ENCODE measurements at regions not wholly inside any gene's neighbourhood (a gene's known extent, or its start where the extent isn't known, plus 50 kb on each side); places are given as distances from the start of the nearest gene placed in this dataset.
"Not testable (repeated sequence)": the region's sequence is repeated elsewhere in the genome, so short reads cannot be mapped to it uniquely, and the experiment has no call there.

DNA sequence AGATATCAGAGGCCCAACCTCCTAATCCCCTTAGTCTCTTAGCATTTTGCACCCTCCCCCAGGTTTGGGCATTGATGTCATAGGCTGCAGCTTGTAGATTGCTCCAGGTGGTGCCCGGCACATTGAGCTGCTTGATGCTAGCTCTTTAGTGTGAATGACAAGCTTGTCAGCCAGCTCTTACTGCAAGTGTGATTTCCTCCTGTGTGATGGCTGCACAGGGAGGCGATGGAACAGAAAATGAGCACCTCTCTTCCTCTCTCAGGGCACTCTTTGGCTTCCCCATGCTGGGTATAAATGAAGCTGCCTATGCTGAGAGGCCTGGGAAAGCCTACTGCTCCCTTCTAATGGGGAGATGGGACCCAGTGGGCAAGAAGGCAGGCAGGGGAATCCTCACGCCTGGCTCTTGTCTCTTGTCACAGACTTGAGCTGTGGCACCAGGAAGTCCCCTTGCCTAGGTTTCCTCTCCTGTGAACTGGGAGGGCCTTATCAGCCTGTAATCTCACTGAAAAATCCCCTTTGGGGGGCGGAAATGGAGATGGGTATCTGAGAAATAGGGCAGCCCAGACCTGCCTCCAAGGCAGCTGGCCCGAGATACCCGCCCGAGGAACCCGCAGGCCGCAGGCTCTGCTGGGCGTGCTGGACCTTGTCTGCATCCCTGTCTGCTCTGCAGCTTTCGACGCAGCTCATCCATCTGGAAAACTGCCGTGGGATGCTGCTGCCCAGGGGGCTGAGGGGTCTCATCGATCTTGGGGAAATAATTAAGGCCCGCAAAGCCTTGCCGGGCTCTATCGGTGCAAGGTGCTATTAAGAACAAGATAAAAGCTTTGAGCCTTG lies 163.5 kb upstream of the CXCR4 start:
- DNase-seq (ENCODE audit: low spot score) = no peak

DNA sequence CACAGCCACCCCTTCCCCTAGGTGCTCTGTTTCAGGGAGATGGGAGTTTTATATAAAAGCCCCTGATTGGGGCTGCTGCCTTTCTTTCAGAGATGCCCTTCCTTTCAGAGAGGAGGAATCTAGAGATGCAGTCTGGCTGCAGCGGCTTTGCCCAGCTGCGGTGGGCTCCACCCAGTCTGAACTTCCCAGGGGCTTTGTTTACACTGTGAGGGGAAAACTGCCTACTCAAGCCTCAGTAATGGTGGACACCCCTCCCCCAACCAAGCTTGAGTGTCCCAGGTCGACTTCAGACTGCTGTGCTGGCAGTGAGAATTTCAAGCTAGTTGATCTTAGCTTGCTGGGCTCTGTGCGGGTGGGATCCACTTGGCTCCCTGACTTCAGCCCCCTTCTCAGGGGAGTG lies 148.4 kb upstream of the CXCR4 start:
- DNase-seq (ENCODE audit: low spot score) = not testable (repeated sequence)

DNA sequence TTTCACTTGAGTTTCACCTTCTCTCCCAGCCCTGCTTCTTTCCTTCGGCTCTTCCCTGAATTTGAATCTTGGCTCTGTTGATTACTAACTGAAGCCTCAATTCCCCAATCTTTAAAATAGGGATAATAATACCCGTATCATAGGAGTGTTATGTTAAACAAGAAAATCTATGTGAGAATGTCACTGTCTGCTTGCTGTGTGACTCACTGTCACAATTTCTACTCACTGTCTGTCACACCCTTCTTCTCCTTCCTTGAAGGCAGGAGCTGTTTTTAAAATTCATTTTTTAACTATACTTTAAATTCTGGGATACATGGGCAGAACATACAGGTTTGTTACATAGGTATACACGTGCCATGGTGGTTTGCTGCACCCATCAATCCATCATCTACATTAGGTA lies 141.6 kb upstream of the CXCR4 start:
- DNase-seq (ENCODE audit: low spot score) = no peak

DNA sequence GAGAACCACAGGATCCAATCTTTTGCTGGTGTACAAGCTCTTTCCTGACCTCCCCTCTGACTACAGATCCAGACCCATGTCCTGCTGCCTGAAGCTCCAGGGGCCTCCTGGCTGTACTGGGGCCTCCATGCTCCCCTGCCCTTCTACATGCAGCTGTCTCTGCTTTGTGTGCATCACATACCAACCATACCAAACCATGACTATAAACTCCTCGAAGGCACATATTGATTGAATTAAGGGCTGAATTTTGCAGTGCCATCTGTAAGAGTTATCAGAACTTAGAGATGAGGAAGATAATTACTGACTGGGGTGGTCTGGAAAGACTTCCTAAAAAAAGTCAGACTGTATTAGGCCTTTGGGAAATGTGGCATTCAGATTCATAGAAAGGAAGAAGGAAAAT lies 139.9 kb upstream of the CXCR4 start:
- DNase-seq (ENCODE audit: low spot score) = no peak

DNA sequence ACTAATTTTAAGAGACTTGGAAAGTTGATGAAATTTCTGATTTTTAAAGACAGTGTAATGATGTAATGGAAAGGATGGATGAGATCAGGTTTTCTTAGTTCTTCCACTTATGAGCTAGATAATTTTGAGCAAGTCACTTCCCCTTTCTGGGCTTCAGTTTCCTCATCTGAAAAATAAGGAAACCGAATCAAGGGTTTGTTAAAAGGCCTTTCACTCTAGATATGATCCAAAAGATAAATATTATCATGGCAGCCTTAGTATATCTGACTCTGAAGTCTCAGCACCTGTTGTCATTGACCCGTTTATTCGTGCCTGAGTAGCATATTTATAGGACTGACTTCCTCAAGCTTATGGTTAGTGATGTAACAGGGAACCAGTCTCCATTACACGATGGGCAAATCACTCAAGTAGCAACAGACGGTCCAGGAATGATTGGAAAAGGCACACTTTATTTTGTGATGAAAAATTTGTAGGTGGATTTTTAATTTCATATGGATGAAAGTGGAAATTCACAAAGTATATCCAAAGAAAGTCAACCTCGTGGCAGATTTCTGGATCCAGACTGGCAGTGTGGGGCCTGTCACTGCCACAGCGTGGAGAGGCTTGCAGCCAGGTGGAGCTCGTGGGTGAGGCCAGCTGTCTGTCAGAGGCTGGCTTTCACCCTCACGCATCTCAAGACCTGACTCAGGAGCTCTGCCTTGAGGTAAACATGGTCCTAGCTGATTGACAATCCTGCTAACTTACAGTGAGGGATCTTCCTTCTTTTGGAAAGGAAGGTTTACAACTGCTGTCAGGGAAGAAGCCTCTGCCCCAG lies 137.9 kb upstream of the CXCR4 start:
- DNase-seq (ENCODE audit: low spot score) = no peak

DNA sequence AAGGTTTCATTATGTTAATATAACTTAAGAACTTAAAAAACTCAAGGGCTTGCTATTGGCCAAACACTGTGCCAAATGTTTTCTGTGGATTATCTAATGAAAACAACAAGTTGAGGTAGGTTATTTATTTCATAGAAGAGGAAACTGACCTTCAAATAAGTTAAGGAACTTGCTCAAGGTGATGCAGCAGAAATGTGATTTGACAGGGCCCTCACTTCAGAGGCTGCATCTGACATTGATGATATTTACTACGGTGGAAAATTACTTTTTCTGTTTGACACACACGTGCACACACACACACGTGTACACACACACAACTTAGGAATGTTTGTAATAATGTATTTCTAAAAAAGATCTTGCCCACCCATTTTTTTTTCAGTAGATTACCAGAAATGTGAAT lies 137.2 kb upstream of the CXCR4 start:
- no peak for DNase-seq (ENCODE audit: low spot score)

DNA sequence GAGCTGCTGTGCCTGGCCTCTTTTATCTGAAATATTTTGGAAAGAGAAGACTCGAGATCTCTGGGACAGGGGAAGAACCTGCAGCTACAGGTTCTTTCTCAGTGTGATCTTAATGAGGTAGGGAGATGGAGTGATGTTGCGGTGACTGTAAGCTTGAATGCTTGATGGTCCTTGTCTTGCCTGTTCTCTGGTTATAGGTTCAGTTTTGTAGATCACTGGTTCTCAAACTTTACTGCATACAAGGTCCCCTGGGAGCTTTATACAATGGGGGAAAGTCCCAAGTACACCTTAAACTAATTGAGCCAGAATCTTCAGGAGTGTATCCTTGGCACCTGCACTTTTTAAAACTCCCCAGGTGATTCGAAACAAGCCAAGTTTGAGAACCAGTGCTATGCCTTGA lies 136.7 kb upstream of the CXCR4 start:
- no peak for DNase-seq (ENCODE audit: low spot score)

DNA sequence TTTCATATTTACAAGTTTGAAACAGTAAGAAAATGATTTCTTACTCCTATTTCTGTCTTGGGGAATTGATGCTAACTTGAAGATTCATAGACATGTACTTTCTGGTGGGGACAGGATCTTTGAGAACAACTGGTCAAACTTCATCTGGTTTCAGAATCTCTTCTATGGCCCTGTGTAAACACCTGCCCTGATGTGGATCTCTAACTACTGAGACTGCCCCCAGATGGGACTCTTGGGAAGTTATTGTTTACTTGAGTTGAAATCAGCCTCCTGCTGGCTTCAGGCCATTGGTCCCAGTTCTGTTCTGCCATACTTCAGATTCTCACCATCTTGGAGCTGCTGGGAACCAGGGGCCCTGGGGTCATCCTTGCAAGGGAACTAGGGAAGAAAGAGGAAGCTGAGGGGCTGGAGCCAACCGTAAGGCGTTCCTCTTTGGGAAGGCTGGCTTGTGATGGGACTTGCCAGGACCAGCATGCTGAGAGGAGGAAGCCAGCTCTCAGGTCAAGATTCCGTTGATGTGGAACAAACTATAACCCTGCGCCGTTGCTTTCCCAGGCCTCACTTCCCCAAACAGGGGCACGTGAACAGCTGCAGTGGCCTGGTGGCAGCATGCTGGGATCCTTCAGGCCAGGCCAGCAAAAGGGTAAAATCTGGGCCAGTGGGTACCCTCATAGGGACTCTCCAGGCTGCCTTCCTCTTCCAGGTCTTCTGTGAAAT lies 135.5 kb upstream of the CXCR4 start:
- no peak for DNase-seq (ENCODE audit: low spot score)

DNA sequence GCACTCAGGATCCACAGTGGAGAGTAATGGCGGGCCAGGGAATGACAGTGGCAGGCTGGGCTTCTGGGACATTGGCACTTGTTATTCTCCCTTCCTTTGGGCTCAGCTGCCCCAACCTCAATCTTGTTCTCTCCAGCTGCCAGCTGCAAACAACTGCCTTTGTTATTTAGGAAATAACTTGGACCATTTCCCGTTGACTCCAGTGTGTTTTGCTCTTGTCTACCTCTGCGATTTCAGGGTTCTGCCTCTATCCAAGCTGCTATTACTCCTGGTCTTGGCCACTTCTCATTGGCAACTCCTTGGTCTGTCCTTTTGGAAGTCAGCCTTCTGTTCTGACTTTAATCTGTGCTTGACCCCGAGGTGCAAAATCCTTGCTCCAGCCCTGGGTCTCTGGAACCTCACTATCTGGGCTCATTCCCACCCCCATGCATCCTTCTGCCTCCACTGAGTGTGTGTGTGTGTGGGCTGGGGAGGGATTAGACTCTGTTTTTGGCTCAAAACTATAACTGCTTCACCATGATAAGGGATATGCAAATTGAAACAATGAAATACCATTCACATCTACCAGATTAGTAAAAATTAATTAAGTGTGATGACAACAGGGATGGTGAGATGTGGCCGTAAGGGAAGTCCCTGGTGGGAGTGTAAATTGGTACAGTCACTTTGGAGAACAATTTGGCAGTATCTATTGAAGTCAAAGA lies 134.1 kb upstream of the CXCR4 start:
- DNase-seq (ENCODE audit: low spot score) = no peak

DNA sequence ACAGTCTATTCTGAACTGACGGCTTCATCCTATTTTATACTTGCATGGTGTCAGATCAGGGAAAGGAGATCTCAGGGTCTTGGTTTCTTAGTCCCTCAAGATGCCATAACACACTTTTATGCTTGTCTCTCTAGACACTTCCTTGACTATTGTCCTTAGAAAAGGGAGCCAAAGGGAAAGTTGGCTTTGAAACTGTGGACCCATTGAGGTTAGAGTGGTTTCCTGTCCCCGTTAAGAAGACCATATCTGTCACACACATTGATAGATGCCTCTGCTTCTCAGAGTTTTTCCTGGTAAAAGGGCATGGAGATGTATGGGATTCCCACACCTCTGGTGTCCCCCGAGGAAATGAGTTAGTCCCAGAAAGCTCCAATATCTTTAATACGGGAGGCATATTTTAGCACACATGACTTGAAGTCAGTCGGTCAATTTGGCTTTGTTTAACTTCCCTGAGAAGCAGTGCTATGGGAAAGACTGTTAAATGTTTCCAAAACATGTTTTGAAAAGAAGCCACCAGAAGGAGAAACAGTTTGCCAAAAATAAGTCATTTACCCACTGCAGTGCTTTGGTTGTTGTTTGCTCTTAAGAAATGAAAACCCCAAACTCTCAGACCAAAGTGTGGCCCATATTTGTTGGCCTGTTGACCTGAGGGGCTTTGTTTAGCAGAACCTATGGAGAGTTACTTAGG lies 133.4 kb upstream of the CXCR4 start:
- DNase-seq (ENCODE audit: low spot score) = no peak

DNA sequence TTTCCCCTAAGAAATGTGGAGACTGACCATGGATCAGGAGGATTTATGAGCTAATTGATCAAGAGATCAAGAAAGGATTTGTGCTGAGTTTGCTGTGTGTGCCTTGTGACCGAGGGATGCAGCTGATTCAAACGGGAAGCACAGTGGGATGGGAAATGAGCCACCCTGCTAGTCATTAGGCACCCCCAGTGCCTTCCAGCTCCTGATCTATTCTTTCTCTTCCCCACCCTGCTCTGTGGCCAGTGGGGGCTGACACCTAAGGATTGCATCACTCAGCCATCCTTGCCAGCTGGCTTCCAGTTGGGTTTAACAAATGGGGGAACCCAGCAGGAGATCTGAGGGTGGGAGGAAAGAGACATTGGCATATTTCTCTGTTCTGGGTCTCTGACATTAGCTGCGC lies 132.2 kb upstream of the CXCR4 start:
- DNase-seq (ENCODE audit: low spot score) = no peak

DNA sequence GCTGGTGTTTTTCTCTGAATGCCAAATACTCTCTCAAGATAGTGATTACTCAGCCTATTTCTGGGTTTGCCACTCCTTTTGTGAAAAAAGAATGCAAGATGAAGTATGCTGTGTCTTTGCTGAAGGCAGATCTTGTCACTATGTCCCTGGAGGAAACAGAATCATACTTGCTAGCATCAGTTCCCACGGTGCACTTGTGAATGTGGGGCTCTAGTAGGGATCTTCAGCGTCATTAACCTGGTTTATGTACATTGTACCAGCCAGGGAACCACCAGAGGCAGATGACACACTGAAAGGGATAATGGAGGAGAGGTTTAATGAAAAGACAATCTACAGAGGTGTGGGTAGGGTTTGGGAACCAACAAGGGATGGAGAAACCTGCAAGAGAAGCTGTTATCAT lies 131.0 kb upstream of the CXCR4 start:
- no peak for DNase-seq (ENCODE audit: low spot score)

DNA sequence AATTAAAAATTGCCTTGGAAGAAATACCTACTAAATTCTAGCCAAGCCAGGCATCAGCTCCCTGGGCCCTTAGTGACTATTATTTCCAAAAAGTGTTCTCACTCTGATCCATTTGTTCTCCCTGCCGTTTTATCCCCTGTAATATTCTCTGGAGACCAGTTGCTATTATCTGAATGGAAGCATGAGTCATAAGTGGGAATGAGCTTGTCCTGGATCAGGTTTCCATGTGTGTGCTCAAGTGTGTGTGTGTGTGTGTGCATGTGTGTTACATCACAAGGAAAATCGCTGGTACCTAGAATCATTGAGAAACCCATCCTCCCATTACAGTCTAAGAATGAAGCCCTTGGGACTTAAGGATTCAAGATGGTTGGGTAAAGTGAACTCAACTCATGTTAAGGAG lies 130.3 kb upstream of the CXCR4 start:
- no peak for DNase-seq (ENCODE audit: low spot score)

DNA sequence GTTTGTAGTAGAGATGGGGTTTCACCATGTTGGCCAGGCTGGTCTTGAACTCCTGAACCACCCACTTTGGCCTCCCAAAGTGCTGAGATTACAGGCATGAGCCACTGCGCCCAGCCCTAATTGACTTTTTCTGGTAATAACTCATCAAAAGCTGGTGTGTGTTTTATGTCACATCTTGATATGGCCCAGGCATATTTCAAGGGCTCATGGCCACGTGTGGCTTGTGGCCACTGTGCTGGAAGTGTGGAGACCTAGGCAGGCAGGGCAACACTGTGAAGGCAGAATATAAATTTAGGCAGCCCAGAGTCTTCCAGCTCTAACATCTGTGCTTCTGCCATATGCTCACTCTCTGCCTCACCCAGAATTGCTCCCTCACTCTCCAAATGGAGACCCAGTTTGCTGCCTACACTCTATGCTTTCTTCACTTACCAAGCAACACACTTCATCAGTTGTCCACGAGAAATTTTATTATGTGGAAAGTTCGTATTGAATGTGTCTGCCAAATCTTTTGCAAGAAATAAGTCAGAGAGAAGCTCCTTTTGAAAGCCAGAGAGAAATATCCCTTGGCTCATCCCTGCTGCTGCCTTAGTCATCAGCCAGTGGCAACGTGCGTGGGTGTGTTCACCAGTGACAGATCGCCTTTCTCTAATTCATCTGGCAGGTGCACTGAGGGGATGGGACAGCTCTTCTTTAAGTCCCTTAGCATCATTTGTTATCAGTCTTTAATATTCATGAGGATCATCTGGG lies 129.4 kb upstream of the CXCR4 start:
- no peak for DNase-seq (ENCODE audit: low spot score)

DNA sequence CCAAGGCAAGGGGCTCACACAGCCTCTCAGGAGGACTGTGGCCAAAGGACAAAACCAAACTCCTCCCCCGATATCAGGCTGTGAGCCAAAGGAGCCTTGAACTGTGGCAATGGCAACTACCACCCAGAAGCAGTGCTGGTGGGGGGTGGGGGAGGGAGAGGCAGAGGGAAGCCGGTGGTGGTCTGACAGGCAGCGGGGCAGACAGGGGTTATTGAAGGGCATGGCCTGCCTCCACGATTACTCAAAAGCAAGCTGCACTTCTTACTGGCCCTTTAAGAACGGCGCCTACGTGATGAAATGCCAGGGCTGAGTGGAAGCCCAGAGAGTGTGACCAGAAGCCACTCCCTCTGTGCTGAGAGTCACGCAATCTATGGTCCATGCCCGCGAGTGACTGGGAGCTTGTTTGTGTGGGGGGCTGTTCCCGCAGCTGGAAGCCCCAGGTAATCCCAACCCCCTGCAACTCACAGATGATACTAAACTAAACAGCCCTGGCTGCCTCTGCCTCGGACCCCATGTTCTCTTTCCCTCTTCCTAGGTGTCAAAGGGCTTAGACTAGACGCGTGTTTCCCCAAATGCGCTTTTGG lies 128.2 kb upstream of the CXCR4 start:
- no peak for DNase-seq (ENCODE audit: low spot score)

DNA sequence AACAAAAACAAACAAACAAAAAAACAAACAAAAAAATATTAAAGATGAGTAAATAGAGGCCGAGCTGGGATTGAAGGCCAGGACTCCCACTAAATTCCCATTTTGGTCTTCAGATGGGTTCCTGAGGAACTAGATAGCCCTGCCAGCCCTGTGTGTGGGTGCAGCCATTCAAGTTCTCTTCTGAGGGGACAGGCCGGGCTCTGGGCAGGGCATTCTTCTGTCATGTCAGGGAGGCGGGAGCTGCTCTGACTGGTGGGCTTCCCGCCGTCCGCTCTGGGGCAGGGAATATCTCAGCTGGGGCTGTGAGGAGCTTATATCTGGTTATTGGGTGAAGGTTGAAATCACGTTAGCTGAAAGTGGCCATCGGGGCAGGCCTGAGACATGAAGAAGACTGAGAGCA lies 127.3 kb upstream of the CXCR4 start:
- DNase-seq (ENCODE audit: low spot score) = no peak

DNA sequence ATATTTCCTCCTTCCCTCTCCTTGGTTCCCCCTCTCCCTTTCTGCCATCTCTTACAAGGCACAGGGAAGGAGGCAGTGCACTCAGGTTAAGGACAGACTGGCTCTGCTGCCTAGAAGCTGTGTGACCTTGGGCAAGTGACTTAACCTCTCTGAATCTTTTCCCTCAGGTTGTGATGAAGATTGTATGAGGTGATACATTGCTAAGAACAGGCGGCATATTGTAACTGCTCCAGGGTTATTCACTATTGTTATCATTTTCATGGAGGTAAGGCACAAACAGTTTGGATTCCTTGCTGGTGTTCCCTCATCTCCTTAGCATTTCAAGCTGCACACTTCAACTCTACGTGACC lies 126.6 kb upstream of the CXCR4 start:
- no peak for DNase-seq (ENCODE audit: low spot score)

DNA sequence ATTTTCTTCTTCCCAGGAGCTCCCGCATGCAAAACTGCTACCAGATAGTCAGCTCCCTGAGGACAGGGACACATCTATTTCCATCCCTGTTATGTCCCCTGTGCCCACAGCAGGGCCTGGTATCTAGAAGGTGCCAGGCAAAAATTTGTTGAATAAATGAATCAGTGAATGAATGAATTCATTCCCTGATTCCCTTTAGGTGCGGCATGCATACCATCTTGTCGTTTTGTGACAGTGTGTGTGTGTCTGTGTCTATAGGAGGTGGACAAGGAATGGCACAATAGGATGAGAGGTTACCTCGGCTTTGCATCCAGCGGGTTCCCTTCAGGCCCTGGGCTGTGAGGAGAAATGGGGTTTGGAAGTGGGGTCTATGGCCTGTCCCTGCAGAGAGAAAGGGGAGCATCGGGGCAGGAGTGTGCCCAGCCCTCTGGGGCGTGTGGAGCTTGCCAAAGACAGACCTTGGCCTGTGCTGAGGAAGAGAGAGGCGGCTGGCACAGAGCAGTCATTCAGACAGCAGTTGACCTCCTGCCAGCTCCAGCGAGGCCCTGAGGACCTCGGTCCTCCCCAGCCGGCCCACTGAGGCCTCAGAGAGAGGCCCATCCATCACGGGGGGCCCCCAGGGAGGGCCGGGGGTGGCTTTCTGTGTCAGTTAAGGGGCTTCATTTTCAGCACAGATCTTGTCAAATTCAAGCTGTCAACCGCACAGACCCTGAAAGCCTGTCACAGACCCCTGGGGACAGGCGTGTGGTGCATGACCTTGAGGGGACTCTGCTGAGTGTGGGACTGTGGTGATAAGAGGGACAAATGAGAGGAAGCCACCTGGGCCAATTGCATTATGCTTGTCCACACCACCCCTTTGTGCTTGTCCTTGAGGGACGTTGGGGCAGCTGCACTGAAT lies 125.9 kb upstream of the CXCR4 start:
- DNase-seq (ENCODE audit: low spot score) = no peak

DNA sequence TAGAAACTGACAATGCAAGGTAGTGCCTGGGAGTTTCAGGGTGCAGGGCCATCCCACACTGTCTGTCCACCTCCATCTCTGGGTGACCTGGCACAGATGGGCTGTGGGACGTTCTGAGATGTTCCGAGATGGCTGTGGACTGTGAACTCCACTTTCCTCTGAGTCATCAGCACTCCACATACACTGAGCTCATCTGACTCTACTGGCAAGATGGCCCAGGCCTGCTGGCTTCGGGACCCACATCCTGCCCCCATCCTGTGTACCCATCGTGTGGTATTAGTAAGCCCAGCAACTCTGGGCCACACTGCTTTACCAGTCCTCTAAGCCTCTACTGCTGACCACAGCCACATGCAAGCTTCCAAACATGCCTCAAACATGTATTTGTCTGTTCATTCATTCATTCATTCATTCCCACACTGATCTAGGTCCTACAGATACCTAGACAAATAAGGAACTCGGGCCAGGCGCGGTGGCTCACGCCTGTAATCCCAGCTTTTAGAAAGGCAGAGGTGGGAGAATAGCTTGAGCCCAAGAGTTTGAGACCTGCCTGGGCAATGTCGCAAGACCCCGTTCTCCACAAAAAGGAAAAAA lies 124.8 kb upstream of the CXCR4 start:
- DNase-seq (ENCODE audit: low spot score) = no peak

All from hematopoietic multipotent progenitor cell treated with erythropoietin and hydrocortisone succinate and interleukin-3 and kit ligand, for 15 days (in vitro differentiated cells).